ENCODE measurements at regions not wholly inside any gene's neighbourhood (a gene's known extent, or its start where the extent isn't known, plus 50 kb on each side); places are given as distances from the start of the nearest gene placed in this dataset.
"Not testable (repeated sequence)": the region's sequence is repeated elsewhere in the genome, so short reads cannot be mapped to it uniquely, and the experiment has no call there.

DNA sequence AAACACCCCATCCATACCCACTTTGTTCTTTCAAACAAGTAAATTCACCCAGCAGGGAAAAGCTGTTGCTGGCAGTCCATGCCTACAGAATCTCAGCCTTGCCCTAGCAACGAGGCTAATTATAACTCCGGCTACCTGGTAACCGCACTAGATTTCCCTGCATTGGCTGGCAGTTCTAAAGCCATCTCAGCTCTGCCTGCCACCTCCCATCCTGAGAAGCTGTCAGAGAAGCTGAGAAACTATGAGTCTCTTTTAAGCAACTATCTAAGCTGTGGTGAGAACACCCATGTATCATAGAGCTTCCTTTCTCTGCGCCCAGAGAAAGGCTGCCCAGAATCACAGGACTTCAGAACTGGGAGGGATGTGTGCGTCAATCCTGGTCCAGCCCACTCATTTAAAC lies 126.5 kb upstream of the NBPF9 start:
- not testable (repeated sequence) for DNase-seq (ENCODE audit: low read depth)

DNA sequence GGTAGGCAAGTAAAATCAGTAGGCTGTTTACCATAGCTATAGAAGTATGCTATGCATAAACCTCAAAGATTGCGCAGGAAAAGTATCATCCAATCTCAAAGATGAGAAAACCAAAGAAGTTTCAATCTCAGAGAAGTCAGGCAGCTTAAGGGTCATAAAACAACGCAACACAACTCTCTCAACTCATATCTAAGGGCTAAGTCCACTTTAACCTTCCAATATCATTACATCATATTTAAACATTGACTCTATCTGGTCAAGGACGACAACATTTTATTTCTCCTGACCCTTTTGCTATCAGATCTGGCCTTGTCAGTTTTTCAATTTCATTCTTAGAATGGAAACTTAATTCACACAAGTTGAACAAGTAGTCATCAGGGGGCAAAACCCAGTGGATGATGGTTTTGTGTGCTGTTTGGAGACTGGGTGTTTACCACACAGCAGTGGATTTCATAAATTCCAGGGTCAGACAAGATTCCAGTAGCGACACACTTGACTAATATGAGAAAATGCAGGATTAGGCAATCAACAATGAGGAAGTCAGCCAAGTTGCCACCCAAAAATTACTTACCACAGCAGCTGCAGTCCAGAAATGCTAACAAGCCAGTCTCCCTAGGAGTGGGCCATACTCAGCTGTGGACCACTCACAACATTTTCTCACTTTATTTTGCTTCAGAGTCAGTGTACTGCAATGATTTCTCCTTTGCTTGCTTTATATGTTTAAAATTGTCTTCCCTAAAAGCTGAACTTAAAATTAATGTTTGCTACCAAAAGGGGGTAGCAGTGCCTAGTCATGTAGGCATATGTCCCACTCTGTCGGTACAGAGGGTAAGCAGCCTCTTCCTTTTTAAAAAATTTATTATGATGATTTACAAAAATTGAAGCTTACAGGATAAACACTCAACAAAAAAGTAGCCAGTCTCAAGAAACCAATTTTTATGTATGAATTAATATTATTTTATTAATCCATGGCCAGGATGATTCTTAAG lies 131.9 kb upstream of the NBPF9 start:
- not testable (repeated sequence) for DNase-seq (ENCODE audit: low read depth)

DNA sequence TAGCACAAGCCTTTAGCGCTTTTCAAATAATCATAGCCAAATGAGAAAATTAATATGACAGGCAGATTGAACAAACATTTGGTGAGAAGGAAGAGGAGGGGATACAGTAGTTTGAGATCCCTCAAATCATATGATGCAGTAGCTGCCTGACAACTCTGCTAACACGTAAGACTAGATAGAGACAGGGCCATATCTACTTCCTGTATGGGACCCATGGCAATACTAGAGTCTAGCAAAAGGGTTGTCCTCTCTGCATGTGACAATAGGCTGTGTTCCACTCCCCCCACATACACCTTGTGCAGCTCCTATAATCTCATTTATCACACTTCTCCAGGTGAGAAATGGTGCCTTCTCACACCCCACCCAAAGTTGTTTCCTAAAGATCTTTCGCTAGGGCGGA lies 134.2 kb upstream of the NBPF9 start:
- DNase-seq (ENCODE audit: low read depth), result not testable (repeated sequence)

DNA sequence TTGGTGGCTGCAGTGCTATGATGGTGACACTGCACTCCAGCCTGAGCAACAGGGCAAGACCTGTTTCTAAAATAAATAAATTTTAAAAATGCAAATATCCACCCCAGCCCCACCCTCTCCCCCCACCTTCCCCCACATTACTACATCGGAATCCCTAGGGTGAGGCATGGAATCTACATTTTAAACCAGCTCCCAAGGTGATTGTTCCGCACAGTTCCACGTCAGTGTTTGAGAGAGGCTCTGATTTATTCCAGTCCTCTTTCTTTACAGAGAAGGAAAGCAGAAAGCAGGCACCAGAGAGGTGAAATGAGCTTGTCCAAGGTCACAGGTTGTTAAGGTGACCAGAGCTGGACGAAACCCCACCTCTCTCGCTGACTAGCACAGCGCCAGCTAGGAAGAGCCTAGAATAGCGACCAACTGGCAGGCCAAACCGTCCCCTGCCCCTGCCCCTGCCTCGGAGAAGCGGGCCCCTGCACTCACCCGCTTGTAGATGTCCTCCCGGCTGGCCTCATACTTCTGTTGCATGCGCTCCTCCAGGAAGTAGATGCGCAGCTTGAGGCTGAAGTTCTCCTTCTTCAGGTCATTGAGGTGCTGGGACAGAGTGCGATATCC lies 136.7 kb upstream of the NBPF9 start:
- not testable (repeated sequence) for DNase-seq (ENCODE audit: low read depth)

DNA sequence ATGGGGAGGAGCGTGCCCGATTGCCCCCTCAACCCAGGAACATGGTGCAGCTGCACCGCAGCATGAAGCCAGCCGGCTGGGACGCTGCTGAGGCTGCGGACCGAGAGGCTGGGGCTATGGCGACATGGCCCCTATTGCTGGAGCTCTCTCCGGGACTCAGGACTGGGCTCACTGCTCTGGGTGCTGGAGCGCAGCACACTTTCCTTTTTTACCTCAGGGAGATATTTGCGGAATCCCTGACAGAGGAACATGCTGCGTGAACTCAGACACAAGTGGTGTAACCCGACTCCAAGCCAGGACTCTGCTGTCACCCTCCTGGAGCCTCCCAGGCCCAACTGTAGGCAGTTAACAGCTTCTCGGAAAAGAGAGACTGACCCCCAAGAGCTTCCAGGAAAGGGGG lies 137.2 kb upstream of the NBPF9 start:
- DNase-seq (ENCODE audit: low read depth), result not testable (repeated sequence)

DNA sequence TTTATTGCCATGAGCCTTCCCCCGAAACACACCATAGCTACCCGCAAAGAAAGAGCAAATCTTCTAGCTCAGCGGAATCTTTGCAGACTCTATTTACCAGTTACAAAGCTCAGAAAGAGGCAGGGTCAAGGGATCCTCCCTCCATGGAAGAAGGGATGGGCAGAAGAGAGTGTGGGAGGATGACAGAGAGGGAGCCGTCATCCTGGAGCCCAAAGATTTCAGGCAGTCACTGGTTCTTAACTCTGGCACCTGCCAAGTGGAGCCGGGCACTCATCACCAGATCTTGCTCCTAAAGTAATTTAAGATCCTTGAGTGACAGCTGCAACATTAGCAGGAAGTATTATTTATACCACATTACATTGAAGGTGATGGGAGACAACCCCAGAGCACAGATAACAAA lies 137.9 kb upstream of the NBPF9 start:
- DNase-seq (ENCODE audit: low read depth), result not testable (repeated sequence)

DNA sequence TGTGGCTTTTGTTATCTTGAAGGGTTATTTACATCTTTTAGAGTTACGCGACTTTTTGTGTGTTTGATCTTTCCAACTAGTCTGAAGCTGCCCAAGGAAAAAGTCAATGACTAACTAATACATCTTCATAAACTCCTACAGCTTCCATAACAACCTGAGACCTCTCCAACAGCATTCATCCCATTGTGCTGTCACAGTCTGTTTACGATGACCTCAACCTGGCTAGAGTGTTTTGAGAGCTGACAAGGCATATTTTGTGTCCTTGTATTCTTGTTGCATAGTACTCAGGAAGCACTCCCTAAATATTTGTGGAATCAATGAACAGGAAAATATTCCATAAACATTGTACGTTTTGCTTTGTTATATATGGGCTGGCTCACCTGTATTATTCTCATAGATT lies 140.2 kb upstream of the NBPF9 start:
- not testable (repeated sequence) for DNase-seq (ENCODE audit: low read depth)

DNA sequence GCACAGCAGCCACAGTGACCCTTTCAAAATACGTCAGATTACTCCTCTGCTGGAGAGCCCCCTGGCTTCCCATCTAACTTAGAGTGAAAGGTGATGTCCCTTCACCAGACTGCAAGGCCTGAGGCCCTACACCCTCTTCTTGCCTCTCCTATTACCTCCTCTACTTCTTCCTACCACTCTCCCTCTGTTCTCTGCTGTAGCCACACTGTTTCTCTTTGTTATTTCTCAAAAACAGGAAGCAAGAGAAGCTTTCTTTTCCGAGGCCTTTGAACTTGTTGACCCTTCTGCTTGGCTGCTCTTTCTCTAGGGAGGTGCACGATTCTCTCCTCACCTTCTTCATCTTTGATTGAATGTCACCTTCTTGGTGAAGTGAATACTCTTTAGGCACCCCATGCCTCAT lies 141.3 kb upstream of the NBPF9 start:
- not testable (repeated sequence) for DNase-seq (ENCODE audit: low read depth)

DNA sequence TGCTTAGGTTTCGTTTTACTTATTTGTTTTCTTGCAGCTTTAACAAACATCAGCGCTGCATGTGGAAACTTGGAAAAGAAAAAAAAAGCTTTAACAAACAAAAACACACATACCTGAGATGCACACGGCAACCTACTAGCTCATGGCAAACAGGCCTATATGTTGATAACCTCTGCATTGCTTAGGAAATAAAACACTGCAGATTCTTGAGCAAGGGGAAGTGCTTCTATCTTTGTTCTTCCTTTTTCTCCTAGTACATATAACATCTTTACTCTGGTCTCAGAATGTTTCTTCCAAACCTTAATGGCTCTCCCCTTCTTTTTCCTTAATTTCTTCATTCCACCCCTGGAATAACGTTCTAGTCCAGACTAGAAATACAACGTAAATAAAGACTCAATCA lies 142.9 kb upstream of the NBPF9 start:
- DNase-seq (ENCODE audit: low read depth), result not testable (repeated sequence)

DNA sequence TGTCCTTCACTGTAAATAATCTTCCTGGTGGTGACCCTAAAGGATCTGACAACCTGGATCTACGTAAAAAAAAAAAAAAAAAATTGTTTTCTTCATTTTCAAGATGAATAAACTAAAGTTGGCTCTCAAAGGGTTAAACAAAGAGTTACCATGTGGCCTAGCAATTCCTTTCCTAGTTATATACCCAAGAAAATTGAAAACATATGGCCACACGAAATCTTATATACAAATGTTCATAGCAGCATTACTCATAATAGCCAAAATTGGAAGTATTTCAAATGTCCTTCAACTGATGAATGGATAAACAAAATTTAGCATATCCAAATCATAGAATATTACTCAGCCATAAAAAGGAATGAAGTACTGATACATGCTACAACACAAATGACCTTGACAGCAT lies 145.3 kb upstream of the NBPF9 start:
- not testable (repeated sequence) for DNase-seq (ENCODE audit: low read depth)

DNA sequence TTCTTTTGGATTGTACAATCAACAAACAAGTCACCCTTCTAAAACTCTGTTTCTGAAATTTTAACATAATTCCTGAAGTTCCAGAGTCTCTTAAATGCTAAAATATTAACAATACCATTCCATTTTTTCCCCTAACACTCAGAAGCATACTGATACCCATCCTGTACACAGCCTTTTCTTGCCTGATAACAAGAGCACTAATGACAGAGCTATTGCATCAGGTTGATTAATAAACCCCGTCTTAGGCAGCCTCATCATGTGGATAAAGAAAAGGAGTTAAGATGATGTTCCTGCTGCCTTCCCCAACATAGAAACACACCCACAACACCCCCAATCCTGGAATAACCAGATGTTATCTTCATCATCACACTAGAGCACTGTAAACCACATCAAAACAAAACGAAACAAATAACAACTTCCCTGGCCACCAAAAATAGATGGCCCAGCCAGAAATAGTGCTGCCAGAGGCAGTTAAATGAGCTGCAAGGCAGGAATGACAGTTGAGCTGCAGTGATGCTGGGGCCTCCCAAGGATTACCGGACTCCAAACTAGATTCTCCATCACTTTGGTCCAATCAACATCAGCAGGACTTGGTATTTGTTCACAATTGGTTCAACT lies 146.6 kb upstream of the NBPF9 start:
- not testable (repeated sequence) for DNase-seq (ENCODE audit: low read depth)

DNA sequence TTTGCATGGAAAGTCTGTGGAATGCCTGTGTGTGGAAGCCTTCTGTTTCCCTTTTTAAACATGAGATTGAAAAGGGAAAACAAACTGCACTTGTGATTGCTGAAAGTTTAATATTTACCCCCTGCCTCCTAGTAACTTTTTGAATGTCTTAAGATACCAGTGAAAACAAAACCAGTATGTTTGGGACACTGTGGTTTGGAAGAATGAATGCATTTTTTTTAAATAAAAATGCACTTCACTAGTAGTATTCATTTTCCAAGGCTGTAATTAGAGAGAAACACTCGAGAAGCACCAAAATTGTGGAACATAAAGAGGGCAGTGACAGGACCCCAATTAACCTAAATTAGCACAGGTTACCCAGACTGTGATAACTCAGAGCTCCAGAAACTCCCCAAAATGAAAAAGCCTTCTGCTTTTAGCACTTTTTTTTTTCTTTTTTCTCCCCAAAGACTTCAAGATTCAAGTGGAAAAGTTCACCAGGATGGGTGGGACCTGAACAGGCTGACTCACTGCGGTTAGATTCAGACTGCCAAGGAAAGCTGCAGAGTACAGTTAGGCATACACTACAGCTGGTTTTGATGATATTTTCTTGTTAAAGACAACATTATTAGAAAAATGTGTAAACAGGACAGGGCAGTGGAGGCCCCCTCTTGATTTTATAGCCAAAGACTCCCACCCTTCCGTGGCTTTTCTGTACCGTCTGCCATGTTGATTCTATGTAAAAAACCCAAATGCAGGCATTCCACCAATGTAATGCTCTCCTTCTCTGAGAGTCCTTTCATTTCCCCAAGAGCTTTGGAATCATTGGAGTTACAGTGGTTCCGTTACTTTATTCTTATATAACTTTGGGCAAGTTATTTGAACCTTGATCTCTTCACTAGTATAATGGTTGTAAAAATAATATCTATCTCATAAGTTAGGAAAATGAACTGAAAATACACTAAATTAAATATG lies 151.8 kb upstream of the NBPF9 start:
- DNase-seq (ENCODE audit: low read depth), result not testable (repeated sequence)

DNA sequence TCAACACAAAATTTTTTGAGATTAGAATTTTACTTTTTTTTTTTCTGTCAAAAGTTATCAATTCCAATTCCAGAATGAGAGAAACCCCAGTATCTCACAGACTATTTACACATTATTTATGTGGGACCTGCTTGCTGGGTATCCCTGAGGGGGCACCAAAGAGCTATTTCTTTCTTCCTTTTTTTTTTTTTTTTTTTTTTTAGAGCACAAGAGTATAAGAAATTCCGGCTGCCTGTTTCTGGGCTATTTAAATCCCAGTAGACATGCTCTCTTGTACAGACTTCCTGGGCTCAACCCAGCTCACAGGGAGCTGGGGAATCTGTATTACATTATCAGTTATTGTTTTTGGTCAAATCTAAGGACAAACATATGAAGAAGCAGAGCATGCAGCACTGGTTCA lies 156.9 kb upstream of the NBPF9 start:
- DNase-seq (ENCODE audit: low read depth), result not testable (repeated sequence)

DNA sequence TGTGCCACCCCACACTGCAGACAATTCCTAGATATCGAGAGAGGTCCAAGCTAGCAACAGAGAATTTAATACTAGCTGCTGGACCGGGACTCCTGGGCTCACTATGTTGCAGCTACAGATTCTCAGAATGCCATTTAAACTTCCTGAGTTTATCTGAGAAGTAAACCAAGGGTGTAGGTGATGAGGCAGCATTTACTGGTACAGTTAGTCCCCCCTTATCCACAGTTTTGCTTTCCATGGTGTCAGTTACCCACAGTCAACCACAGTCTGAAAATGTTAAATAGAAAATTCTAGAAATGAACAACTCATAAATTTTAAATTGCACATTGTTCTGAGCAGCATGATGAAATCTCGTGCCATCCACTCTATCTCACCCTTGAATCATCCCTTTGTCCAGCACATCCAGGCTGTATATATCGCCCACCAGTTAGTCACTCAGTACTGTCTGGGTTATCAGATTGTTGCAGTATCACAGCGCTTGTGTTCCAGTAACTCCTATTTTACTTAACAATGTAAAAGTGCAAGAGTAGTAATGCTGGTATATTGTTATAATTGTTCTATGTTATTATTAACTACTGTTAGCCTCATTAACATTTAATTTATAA lies 157.5 kb upstream of the NBPF9 start:
- DNase-seq (ENCODE audit: low read depth), result not testable (repeated sequence)

DNA sequence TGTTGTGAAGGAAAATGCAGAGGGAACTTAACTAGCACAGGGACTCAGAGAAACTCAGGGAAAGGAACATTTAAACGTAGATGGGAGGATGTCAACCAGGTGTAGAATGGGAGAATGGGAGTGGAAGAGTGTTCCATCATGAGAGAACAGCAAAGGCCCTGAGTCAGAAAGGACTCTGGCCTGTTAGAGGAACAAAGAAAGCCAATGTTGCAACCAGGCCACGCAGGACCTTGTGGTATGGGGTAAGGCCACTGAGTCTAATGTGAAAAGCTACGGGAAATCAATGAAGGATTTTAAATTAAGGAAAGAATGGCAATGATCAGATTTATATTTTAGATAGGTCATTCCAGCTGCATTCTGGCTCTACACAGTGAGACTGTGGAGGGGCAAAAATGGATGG lies 163.9 kb upstream of the NBPF9 start:
- DNase-seq (ENCODE audit: low read depth), result not testable (repeated sequence)

DNA sequence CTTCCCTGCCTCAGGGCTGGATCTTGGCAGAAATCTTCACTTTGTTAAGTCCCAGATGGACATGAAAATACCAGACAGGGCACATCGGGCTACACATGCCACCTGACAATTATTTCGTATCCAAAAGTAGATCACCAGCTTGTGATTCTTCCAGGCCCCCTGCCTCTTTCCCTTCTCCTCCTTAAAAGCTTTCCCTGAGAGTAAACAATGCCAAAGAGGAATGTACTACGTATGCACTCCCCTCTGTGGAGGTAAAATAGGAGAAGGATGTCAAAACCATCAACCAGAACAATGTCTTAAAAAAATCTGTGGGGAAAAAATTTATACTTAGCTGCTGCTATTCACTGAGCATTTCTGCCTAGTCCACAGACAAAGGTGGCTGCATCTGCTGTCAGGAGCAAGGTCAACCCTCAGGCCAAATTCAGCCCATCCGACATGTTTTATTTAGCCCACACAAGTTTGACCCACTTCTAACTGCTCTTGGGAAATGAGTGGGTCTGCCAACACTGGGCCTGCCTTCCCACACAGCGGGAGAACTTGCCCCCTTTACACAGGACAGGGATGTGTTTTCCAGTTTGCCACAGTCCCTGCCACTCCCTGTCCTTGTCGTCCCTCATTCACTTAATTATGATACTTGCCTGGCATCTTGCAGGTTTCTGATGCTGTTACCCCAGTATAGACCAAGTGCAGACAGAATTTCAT lies 165.8 kb upstream of the NBPF9 start:
- DNase-seq (ENCODE audit: low read depth), result not testable (repeated sequence)

DNA sequence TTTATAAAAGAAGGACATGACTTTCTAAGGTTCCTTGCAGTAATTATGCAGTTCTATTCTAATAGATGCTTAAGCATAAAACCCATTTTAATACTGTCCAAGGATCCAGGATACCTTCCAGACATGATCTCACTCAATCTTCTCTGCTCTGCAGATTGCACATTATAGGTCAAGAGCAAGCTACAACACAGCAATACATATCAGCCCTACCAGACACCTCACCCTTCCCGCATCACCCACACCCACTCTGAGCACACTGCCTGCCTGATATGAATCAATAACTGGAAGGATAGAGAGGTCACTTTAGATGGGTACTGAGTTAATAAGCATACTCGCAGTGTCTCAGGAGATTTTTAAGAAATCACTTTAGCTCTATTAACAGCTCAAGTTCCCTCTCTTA lies 166.5 kb upstream of the NBPF9 start:
- DNase-seq (ENCODE audit: low read depth), result not testable (repeated sequence)

DNA sequence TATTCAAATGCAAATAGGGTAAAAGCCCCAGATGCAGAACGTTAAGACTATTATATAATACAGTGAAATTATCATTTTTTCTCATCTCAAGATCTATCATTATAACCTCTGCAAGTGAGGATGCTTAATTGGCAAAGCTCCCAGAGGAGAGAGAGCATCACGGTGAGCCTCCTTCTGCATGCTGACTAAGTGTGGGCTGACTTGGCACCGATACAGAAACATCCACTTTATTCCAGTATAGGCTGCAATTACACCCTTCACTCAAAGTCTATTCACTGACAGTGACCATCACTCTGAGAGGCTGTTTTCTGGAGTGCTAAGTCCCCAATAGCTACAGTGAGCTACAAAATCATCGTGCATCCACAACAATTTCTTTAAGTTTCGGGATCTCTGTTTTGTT lies 171.1 kb upstream of the NBPF9 start:
- DNase-seq (ENCODE audit: low read depth), result not testable (repeated sequence)

DNA sequence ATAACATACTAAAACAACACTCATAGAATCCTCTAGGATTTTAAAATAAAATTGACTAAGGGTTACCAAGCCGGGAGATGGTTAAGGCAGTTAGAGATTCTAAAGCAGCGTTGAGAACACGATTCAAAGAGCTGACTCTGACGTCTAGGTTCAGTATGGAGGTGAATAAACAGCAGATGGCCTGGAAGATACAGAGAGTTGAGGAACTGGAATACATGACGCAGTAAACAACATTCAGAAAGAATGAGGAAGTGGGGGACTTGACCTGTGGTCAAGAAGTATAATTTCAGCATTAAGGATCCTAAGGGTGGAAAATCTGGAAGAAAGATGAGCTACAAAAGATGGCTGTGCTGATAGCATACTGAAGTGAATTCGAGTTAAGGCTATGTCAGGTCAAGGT lies 172.5 kb upstream of the NBPF9 start:
- not testable (repeated sequence) for DNase-seq (ENCODE audit: low read depth)

DNA sequence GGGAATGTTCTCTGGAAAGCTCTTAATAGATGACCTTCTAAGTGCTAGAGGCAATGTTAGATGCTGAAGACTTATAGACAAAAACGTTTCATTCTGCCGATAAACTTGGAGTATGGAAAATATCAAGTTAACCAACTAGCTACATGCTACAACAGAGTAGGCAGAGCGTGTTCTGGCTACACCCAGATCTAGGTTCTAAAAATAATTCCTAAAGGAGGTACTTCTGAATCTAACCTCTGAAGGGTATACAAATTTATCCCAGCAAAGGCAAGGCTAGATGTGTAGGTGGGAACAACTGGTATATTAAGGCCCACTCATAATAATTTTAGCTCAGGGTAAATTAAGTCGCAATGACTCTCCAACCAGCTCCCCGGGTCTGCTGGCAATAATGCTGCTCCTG lies 173.1 kb upstream of the NBPF9 start:
- DNase-seq (ENCODE audit: low read depth), result not testable (repeated sequence)

All from stromal cell of bone marrow (primary cell).